GM12891 (cell line): ENCODE measurements at regions not wholly inside any gene's neighbourhood (a gene's known extent, or its start where the extent isn't known, plus 50 kb on each side); places are given as distances from the start of the nearest gene placed in this dataset.

ENCODE experiments used
- POLR2A ChIP-seq: IDR thresholded peaks from 2 replicates; pipeline ENCODE4 v1.6.1; 2011; ENCODE audit warnings: low read depth, low read length, control low read depth
- POLR2AphosphoS5 ChIP-seq: IDR thresholded peaks from 2 replicates; pipeline ENCODE4 v1.6.1; 2011; ENCODE audit warnings: low read depth, low read length, control low read depth

DNA sequence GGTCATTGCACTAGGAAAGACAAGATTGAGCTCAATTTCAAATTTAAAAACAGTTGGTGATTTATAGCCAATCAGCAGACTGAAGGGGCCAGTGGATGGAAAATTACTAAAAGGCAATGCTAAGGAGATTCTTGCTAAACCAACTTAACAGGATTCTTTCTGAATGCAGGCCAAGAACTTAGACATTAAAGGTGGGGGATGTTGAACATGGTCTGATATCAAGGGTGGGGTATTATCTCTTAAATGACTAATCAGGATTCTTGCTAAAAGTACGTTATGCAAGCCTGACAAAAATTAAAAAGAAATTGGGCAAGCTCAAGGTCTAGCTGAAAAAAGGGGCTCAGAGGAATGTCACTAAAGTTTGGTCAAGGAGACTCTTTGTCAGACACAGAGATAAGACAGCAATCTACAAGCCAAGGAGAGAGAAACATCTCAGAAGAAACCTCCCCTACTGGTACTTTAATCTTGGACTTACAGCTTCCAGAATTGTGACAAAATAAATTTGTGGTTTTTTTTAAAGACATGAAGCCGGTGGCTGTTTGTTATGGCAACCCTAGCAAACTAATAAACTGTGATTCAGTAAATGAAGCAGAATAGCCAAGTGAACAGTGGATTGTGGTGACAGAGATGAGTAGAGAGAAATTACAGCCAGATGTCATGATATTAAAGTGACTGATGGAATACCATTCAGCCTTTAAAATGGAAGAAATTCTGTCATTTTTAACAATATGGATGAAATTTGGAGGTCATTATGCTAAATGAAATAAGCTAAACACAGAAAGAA lies 120.3 kb upstream of the KLHL4 start:
- TF ChIP-seq POLR2A, result no peak
- TF ChIP-seq POLR2AphosphoS5, result no peak
